ENCODE measurements at regions not wholly inside any gene's neighbourhood (a gene's known extent, or its start where the extent isn't known, plus 50 kb on each side); places are given as distances from the start of the nearest gene placed in this dataset.

DNA sequence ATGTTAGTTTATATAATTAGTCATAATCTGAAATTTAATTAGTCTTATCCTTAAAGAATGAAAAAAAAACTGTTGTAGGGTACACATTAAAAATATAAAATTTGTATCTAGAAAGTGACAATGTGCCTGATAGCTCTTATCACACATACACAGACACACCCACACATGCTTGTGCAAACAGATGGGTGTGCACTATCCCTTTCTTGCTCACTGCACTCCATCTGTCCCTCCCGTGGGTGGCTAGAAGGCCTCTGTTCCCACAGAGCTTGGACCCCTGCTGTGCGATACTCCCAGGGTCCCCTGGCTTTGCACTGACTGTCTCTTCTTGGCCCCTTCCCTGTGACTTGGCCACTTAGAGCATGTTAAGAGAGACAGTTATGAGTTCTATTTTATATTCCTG is 123.9 kb upstream of the ACKR3 start:
- TF ChIP-seq, protein P1, sequence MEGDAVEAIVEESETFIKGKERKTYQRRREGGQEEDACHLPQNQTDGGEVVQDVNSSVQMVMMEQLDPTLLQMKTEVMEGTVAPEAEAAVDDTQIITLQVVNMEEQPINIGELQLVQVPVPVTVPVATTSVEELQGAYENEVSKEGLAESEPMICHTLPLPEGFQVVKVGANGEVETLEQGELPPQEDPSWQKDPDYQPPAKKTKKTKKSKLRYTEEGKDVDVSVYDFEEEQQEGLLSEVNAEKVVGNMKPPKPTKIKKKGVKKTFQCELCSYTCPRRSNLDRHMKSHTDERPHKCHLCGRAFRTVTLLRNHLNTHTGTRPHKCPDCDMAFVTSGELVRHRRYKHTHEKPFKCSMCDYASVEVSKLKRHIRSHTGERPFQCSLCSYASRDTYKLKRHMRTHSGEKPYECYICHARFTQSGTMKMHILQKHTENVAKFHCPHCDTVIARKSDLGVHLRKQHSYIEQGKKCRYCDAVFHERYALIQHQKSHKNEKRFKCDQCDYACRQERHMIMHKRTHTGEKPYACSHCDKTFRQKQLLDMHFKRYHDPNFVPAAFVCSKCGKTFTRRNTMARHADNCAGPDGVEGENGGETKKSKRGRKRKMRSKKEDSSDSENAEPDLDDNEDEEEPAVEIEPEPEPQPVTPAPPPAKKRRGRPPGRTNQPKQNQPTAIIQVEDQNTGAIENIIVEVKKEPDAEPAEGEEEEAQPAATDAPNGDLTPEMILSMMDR (IDR thresholded peaks at IDR 0.05): no peak
- intact Hi-C loops (cut with DNase I): no loop called here
- DNase-seq (no peak), ATAC-seq (no peak)
- Histone ChIP-seq H3K9me3 (no peaks in the 10 kb centered on the region), H3K36me3 (no peaks in the 10 kb centered on the region), H3K27ac (no peak overlapping the region), H3K4me3 (no peak overlapping the region), H3K27me3 (ENCODE audit: low read depth) (peaks cover 5% of the 10 kb centered on the region), H3K4me1 (no peaks in the 10 kb centered on the region)

DNA sequence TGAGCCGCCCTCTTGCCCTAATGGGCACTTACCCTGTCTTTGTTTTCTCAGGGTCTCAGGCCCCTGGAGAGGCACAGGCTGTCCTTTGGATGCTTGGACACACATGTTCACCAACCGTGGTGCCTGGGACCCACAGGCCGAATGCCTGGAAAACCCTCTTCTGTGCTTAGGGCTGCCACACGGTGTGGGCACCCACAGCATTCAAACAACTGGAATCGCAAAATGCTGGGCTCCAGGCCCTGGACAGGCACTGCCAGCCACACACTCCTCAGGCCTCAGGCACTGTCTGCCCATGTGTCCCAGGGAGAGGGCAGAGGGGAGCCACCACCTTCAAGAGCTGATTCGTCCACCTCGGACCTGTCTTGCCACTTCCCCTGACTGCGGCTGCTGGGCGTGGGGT is 123.1 kb upstream of the ACKR3 start:
- intact Hi-C loops (cut with DNase I): no loop called here
- Histone ChIP-seq H3K4me3 (no peak overlapping the region), H3K36me3 (no peaks in the 10 kb centered on the region), H3K27ac (no peak overlapping the region), H3K9me3 (no peaks in the 10 kb centered on the region), H3K27me3 (ENCODE audit: low read depth) (peaks cover 7% of the 10 kb centered on the region), H3K4me1 (no peaks in the 10 kb centered on the region)
- ATAC-seq: no peak
- no peak for DNase-seq
- TF ChIP-seq, protein P1 (IDR thresholded peaks at IDR 0.05): no peak

DNA sequence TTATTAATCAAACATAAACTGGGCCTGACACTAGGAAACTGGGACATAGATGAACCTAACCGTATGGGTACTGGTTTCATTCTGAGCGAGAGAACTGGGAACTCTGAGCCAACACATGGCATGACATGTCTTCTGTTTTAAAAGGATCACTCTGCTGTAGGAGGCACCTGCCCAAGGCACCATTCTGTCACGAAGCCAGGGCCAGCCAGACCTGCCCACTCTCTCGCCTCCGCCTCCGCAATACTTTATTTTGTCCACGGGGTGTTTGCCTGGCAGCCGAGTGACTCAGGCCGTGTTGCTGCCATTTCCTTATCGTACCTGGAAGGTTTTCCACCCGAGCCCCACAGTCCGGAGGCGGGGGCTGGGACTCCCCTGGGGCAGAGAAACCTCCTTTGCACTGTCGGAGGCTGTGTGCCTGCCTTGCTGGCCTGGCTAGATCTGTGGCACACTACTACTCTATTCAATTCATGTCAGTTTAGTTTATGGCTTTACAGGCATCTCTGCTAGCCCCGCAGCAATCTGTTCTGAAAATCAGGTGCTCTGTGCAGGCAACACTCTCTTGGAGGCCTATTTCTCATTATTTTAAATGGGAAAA is 120.4 kb upstream of the ACKR3 start:
- H3K27ac ChIP-seq: no peak overlapping the region
- H3K9me3 ChIP-seq: no peaks in the 10 kb centered on the region
- H3K4me1 ChIP-seq: no peaks in the 10 kb centered on the region
- no peaks in the 10 kb centered on the region for H3K36me3 ChIP-seq
- ATAC-seq: peak in 1 of 2 donors; percentile 39
- no peak for DNase-seq
- intact Hi-C loops (cut with DNase I): no loop called here
- TF ChIP-seq, protein P1 (IDR thresholded peaks at IDR 0.05): no peak
- H3K27me3 ChIP-seq (ENCODE audit: low read depth): peaks cover 11% of the 10 kb centered on the region
- H3K4me3 ChIP-seq: no peak overlapping the region

DNA sequence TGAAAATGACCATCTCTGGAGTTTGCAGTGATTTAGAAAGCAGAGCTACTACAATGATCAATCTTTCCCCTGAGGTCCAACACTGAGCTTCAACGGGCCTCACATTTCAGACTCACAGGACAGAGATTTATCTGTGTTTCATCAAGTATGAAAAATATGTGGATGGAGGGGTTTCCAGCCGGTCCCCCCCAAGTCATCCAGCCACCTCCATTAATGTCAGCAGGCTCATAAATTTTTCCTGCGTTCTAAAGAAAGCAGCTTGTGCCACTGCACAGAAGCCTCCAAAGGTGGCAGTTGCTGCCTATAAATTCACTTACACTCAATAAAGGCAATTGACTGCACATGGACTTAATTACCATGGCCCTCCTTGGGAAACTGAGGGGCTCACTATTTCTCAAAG is 117.4 kb upstream of the ACKR3 start:
- intact Hi-C loops (cut with DNase I): no loop called here
- Histone ChIP-seq H3K27ac (no peak overlapping the region), H3K9me3 (no peaks in the 10 kb centered on the region), H3K4me3 (no peak overlapping the region), H3K27me3 (ENCODE audit: low read depth) (peaks cover 6% of the 10 kb centered on the region), H3K4me1 (no peaks in the 10 kb centered on the region), H3K36me3 (no peaks in the 10 kb centered on the region)
- TF ChIP-seq, protein P1 (IDR thresholded peaks at IDR 0.05): no peak
- ATAC-seq: no peak
- no peak for DNase-seq

DNA sequence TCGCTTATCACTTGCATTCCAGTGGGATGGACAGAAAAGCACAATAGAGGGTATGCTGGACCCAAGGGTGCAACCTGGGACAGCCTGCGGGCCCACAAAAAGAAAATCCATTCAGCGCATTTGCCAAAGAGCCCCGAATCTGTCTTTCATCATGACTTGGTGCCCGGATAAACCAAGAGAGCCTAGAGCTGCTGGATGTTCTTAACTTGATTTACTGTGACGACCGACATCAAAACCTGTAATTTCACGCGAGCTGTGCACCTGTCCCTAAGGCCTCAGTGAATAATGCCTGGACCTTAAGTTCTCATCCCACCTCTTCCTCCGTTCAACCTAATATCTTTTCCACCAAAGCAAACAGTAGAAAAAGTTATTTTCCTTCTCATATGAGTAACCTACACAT is 115.5 kb upstream of the ACKR3 start:
- DNase-seq (no peak), ATAC-seq (no peak)
- TF ChIP-seq, protein P1 (IDR thresholded peaks at IDR 0.05): no peak
- Histone ChIP-seq H3K27me3 (ENCODE audit: low read depth) (peaks cover 6% of the 10 kb centered on the region), H3K27ac (no peak overlapping the region), H3K36me3 (no peaks in the 10 kb centered on the region), H3K4me3 (no peak overlapping the region), H3K4me1 (no peaks in the 10 kb centered on the region), H3K9me3 (no peaks in the 10 kb centered on the region)
- intact Hi-C loops (cut with DNase I): no loop called here

DNA sequence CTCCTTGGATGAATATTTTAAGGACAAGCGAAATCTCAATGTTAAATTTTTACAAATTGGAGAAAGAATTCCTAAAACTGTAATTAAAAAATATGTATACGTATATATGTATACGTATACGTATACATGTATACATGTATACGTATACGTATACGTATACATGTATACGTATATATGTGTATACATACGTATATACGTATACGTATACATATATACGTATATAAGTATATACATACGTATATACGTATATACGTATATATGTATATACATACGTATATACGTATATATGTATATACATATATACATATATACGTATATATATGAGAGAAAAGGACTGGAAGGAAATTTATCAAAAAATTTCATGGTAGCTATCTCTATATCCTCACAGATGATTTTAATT is 110.2 kb upstream of the ACKR3 start:
- no peak for DNase-seq
- intact Hi-C loops (cut with DNase I): no loop called here
- H3K27me3 ChIP-seq (ENCODE audit: low read depth): no peaks in the 10 kb centered on the region
- no peaks in the 10 kb centered on the region for H3K4me1 ChIP-seq
- no peaks in the 10 kb centered on the region for H3K36me3 ChIP-seq
- no peak for ATAC-seq
- TF ChIP-seq, protein P1 (IDR thresholded peaks at IDR 0.05): no peak
- no peaks in the 10 kb centered on the region for H3K9me3 ChIP-seq
- H3K27ac ChIP-seq: no peak overlapping the region
- no peak overlapping the region for H3K4me3 ChIP-seq

Measured in lower lobe of right lung (tissue), 2 donors.